Central memory CD8-positive, alpha-beta T cell (primary cell): ENCODE measurements at regions not wholly inside any gene's neighbourhood (a gene's known extent, or its start where the extent isn't known, plus 50 kb on each side); places are given as distances from the start of the nearest gene placed in this dataset.

Source experiments
- ATAC-seq: fragments of 150-1000 bp; cut with Tn5 transposase; replicated peaks from 2 replicates; pipeline ENCODE4 v1.10.0; 2022; ENCODE audit warnings: mild to moderate bottlenecking, moderate FRiP score, moderate number of reproducible peaks; ENCODE audit not compliant: poor library complexity, severe bottlenecking; ENCODE audit errors: extremely low read depth
- DNase-seq, 2 donors: peaks; one replicate each; pipeline ENCODE4 v3.0.0; 2021; ENCODE audit warnings: low spot score in 2 of 2
- H3K27ac Mint-ChIP-seq: one replicate; pipeline ENCODE4 v1.8.0; 2022; ENCODE audit warnings: low read depth, mild to moderate bottlenecking, moderate library complexity, mixed read lengths
- H3K27me3 Mint-ChIP-seq: one replicate; pipeline ENCODE4 v1.8.0; 2022; ENCODE audit warnings: mixed read lengths
- H3K36me3 Mint-ChIP-seq: one replicate; pipeline ENCODE4 v1.8.0; 2022; ENCODE audit warnings: mild to moderate bottlenecking, moderate library complexity, mixed read lengths; ENCODE audit not compliant: insufficient read depth
- H3K4me1 Mint-ChIP-seq: one replicate; pipeline ENCODE4 v1.8.0; 2022; ENCODE audit warnings: mixed read lengths
- H3K4me3 Mint-ChIP-seq: one replicate; pipeline ENCODE4 v1.8.0; 2022; ENCODE audit warnings: mild to moderate bottlenecking, moderate library complexity, mixed read lengths
- H3K9me3 Mint-ChIP-seq: one replicate; pipeline ENCODE4 v1.8.0; 2022; ENCODE audit warnings: mixed read lengths

GRCh38 chr6:167734662-167735083, 92.0 kb upstream of the AFDN start:
- Mint-ChIP-seq H3K27me3 (peaks cover 17% of the 10 kb centered on the region), H3K9me3 (peaks cover 5% of the 10 kb centered on the region), H3K27ac (no peak overlapping the region), H3K36me3 (no peaks in the 10 kb centered on the region), H3K4me3 (no peak overlapping the region), H3K4me1 (no peaks in the 10 kb centered on the region)
- DNase-seq (no peak), ATAC-seq (no peak)

- peaks cover 5% of the 10 kb centered on the region for H3K9me3 Mint-ChIP-seq
- DNase-seq: no peak
- no peaks in the 10 kb centered on the region for H3K4me1 Mint-ChIP-seq
- H3K27me3 Mint-ChIP-seq: peaks cover 23% of the 10 kb centered on the region
- no peak overlapping the region for H3K27ac Mint-ChIP-seq
- no peak for ATAC-seq
- no peaks in the 10 kb centered on the region for H3K36me3 Mint-ChIP-seq
- no peak overlapping the region for H3K4me3 Mint-ChIP-seq
These were observed 91.4 kb upstream of the AFDN start for GRCh38 chr6:167735084-167735950.

GRCh38 chr6:167735951-167736288, 90.8 kb upstream of the AFDN start:
- Mint-ChIP-seq H3K4me3 (no peak overlapping the region), H3K27ac (no peak overlapping the region), H3K27me3 (peaks cover 27% of the 10 kb centered on the region), H3K4me1 (no peaks in the 10 kb centered on the region), H3K36me3 (no peaks in the 10 kb centered on the region), H3K9me3 (peaks cover 5% of the 10 kb centered on the region)
- no peak for ATAC-seq
- no peak for DNase-seq

DNA sequence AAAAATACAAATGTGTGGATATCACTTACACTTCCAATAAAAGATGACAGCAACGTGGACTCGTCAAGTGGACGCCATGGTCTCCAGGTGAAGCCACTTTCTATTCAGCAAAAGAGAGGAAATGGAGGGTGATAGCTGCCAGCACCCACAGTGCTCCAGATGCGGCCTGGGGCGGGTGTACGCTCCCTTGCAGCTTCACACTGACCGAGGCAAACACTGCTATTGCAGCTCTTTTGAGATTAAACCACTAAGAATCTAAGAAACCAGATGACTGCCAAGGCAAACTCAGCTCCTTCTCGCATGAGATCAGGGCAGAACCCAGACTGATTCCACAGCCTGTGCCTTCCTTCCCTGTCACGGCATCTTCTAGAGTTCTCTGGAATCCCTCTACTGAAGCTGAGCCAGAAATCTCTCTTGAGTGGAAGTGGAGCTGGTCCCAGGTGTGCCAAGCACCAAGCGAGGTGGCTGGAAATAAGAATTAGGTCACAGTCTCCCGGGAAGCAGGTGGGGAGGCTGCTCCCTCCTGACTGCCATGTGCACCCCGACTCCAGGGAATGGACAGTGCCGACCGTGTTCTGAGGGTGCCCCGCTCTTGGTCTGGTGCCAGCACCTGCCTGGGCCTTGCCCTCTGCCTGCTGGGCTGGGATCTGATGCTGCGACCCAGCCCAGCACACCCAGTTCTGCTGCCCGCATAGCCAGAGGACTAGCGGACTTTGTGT, 90.1 kb upstream of the AFDN start:
- H3K36me3 Mint-ChIP-seq: no peaks in the 10 kb centered on the region
- no peak for DNase-seq
- no peak overlapping the region for H3K4me3 Mint-ChIP-seq
- peaks cover 5% of the 10 kb centered on the region for H3K9me3 Mint-ChIP-seq
- no peaks in the 10 kb centered on the region for H3K4me1 Mint-ChIP-seq
- no peak for ATAC-seq
- peaks cover 27% of the 10 kb centered on the region for H3K27me3 Mint-ChIP-seq
- H3K27ac Mint-ChIP-seq: no peak overlapping the region

DNA sequence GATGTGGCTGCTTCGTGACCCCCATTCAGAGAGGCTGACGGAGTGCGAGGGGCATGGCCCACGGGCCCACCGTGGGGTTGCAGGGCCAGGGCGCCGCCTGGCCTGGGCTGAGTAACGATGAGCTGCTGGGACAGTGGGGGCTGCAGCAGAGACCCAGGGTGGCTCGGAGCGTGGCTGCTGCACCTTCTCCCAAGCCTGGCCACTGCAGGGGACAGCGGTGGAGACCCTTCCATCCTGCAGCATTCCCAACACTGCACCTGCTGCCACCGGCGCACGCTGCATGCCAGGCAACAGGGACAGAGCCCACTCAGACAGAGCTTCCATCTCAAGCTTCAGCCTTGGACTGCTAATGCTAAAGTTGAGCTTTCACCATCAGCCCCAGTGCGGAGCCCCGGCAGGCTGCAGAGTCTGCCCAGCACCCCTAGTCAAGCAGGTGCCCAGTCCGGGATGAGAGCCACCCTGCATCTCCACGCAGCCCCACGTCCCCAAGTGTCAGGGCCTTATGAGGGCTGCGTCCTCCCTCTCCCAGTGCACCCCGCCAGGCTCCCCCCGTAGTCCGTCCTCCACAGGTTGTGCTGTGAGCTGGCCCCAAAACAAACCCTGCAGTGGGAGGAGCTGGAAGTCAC, 89.4 kb upstream of the AFDN start:
- no peak overlapping the region for H3K27ac Mint-ChIP-seq
- peaks cover 5% of the 10 kb centered on the region for H3K9me3 Mint-ChIP-seq
- H3K27me3 Mint-ChIP-seq: peaks cover 27% of the 10 kb centered on the region
- H3K4me1 Mint-ChIP-seq: no peaks in the 10 kb centered on the region
- DNase-seq: no peak
- H3K4me3 Mint-ChIP-seq: no peak overlapping the region
- ATAC-seq: no peak
- no peaks in the 10 kb centered on the region for H3K36me3 Mint-ChIP-seq

DNA sequence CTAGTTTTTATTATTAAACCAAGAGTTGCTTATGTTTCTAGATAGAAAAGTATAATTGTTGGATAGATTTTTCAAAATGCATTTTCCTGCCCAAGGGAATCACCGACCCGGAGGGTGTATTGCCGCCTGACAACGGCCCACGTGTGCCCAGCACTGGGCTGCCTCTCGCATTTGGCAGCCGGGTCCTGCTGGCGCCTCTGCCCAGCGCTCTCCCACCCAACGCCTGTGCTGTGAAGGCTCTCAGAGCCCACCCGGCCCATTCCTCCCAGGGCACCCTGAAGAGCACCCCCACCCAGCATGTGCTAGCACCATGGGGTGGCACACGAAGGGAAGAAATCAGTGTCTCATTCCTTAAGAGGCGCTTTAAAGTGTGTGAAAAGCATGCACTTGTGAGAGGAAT, 88.3 kb upstream of the AFDN start:
- Mint-ChIP-seq H3K4me3 (no peak overlapping the region), H3K4me1 (no peaks in the 10 kb centered on the region), H3K27me3 (peaks cover 27% of the 10 kb centered on the region), H3K27ac (no peak overlapping the region), H3K36me3 (no peaks in the 10 kb centered on the region), H3K9me3 (peaks cover 4% of the 10 kb centered on the region)
- no peak for ATAC-seq
- DNase-seq: no peak

DNA sequence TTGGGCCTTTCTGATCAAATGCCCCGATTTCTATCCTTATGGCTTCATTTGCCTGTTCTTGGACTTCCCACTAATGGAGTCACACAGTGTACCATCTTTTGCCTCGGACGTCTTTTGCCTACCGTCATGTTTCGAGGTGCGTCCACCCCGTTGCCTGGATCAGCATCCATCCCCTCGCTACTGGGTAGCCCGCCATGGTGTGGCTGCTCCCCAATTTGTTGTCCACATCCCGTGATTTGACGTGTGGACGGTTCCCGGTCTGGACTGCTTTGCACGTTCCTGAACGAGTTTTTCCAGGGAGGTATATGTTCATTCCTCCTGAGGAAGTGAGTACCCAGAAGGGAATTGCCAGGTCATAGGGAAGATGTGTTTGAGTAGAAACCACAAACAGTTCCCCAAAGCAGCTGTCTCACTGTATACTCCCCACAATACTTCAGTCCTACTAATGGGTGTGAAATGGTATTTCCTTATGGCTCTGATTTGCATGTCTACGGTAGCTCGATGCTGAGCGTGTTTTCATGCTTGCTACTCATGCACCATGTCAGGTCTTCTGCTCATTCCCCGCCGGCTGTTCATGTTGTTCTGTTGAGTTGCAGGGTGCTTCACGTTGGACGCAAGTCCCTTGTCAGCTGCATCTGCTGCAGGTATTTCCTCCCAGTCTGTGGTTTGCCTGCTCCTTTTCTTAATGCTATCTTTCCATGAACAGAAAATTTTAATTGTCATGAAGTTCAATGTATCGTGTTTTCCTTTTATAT, 86.8 kb upstream of the AFDN start:
- Mint-ChIP-seq H3K27ac (no peak overlapping the region), H3K36me3 (no peaks in the 10 kb centered on the region), H3K4me1 (no peaks in the 10 kb centered on the region), H3K9me3 (no peaks in the 10 kb centered on the region), H3K4me3 (no peak overlapping the region), H3K27me3 (peaks cover 27% of the 10 kb centered on the region)
- DNase-seq (no peak), ATAC-seq (no peak)

DNA sequence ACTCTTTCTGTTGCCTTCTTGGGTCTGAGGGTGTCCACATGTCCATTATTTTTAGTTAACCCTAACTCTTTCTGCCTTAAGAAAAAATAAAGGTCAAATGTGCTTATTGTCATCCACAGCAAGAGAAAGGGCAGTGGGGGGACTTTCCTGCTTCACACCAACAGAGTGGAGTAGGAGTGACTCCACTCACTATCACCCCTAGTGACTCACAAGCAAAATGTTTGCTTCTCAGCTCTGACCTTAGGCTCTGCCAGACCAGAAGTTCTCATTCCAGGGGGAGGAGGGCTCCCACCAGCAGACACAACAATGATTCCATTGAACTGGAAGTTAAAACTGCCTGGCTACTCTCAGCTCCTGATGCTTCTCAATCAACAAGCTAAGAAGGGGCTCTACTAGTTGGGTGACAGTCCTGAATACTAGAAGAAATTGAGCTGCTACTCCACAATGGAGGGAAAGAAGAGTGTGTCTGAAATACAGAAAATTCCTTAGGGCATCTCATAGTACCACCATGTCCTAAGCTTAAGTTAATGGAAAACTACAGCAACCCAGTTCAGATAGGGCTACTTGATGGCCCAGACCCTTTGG, 83.9 kb upstream of the AFDN start:
- no peak overlapping the region for H3K27ac Mint-ChIP-seq
- no peak for DNase-seq
- no peaks in the 10 kb centered on the region for H3K4me1 Mint-ChIP-seq
- no peaks in the 10 kb centered on the region for H3K36me3 Mint-ChIP-seq
- H3K27me3 Mint-ChIP-seq: peaks cover 31% of the 10 kb centered on the region
- no peak for ATAC-seq
- no peaks in the 10 kb centered on the region for H3K9me3 Mint-ChIP-seq
- H3K4me3 Mint-ChIP-seq: no peak overlapping the region

DNA sequence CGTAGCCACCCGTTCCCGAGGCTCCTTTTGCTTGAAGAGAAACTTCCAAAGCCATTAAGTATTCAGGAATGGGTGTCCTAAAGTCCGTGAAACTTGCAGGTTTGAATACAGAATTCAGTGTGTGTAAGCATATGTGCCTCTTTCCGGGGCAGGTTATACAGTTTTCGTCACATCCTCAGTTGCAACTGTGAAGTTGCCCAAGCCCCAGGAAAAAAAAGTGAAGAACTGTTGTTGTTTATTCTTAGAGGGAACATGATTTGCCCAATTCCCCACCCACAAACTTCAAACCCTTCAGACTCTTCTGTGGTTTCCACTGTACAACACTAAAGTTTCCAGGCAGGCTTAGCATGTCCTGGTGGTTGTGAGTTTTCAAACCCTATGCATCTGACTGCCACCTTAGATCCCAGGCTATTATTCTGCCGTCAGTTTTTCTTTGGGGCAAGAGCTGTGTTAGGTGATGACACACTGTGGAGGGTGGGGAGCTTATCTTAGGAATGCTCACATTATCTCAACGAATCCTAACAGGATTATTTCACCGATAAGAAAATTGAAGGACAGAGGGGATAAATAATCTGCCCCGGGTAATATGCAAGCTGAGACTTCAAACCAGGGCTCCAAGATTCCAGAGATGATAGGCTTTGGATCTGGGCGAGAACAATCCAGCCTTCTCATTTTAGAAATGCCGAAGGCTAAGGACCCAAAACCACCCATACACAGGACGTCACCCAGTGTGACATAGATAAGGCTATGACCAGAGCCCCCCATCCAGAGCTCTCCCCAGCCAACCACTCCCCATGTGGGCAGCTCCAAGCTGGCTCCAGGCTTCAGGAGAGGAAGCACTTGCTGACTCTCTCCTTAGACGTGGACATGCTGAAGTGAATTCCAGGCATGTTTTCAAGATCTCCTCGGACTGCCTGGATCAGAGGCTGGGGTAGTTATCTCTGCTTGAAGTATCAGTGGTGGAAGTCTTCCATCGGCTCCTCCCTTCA, 81.7 kb upstream of the AFDN start:
- H3K36me3 Mint-ChIP-seq: no peaks in the 10 kb centered on the region
- DNase-seq: no peak
- no peaks in the 10 kb centered on the region for H3K9me3 Mint-ChIP-seq
- H3K4me3 Mint-ChIP-seq: no peak overlapping the region
- H3K4me1 Mint-ChIP-seq: no peaks in the 10 kb centered on the region
- no peak for ATAC-seq
- H3K27me3 Mint-ChIP-seq: peaks cover 16% of the 10 kb centered on the region
- no peak overlapping the region for H3K27ac Mint-ChIP-seq

GRCh38 chr6:167745670-167746389, 80.9 kb upstream of the AFDN start:
- no peak for DNase-seq
- Mint-ChIP-seq H3K9me3 (no peaks in the 10 kb centered on the region), H3K4me1 (no peaks in the 10 kb centered on the region), H3K27ac (no peak overlapping the region), H3K4me3 (no peak overlapping the region), H3K27me3 (peaks cover 9% of the 10 kb centered on the region), H3K36me3 (no peaks in the 10 kb centered on the region)
- ATAC-seq: no peak

DNA sequence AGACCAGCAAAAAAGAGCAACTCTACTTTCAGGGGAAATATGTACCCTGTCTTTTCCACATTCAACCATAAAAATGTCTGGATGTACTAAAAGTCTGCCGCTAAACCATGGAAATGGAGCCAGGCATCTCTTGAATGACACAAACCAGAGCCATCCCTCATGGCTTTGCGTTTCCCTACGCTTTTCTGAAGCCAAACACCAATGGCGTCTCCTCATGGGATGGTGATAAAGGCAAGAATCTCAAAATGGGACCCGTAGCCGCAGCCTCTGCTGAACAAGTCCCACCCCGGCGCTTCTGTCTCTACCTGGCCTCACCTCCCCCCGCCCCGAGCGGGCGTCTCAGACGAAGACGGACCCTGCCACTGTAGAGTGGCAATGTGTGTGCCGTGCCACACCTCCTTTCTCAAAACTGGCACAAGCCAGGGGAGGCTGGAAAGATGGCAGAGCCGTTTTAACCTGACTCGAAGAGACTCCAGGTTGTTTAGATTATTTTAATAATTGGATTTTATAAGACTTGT, 80.3 kb upstream of the AFDN start:
- no peak overlapping the region for H3K4me3 Mint-ChIP-seq
- no peak for DNase-seq
- H3K9me3 Mint-ChIP-seq: no peaks in the 10 kb centered on the region
- no peak for ATAC-seq
- no peak overlapping the region for H3K27ac Mint-ChIP-seq
- peaks cover 10% of the 10 kb centered on the region for H3K27me3 Mint-ChIP-seq
- H3K36me3 Mint-ChIP-seq: no peaks in the 10 kb centered on the region
- H3K4me1 Mint-ChIP-seq: no peaks in the 10 kb centered on the region
